Spleen (tissue), 11 donors: ENCODE measurements at regions not wholly inside any gene's neighbourhood (a gene's known extent, or its start where the extent isn't known, plus 50 kb on each side); places are given as distances from the start of the nearest gene placed in this dataset.
"Not testable (repeated sequence)": the region's sequence is repeated elsewhere in the genome, so short reads cannot be mapped to it uniquely, and the experiment has no call there.

Experiments
- DNase-seq: peaks from one replicate; pipeline ENCODE4 v3.0.0-alpha.2; 2020
- H3K27ac ChIP-seq, 8 donors: fragments of 200-600 bp; sonication (generic) in 7 of 8; 1 replicate in 4 of 8; 2 replicates in 4 of 8; pipeline versions ENCODE4 v1.5.0 to v1.8.0; 2016 to 2021; ENCODE audit warnings: inconsistent platforms in 4 of 8, mild to moderate bottlenecking in 4 of 8, moderate library complexity in 1 of 8
- H3K27me3 ChIP-seq, 7 donors: fragments of 200-600 bp; sonication (generic) in 6 of 7; replicated peaks in 1 of 7; 1 replicate in 4 of 7; 2 replicates in 3 of 7; pipeline versions ENCODE4 v1.5.0 to v1.8.0; 2016 to 2021; ENCODE audit warnings: inconsistent platforms in 3 of 7, mild to moderate bottlenecking in 1 of 7
- H3K36me3 ChIP-seq, 6 donors: fragments of 200-600 bp; sonication (generic) in 5 of 6; 1 replicate in 4 of 6; 2 replicates in 2 of 6; pipeline versions ENCODE4 v1.5.0 to v1.8.0; 2016 to 2021; ENCODE audit warnings: inconsistent platforms in 2 of 6
- H3K4me1 ChIP-seq, 6 donors: fragments of 200-600 bp; sonication (generic) in 5 of 6; 1 replicate in 3 of 6; 2 replicates in 3 of 6; pipeline versions ENCODE4 v1.5.0 to v1.8.0; 2016 to 2021; ENCODE audit warnings: inconsistent platforms in 3 of 6
- H3K4me3 ChIP-seq, 8 donors: fragments of 200-600 bp; sonication (generic) in 7 of 8; 1 replicate in 4 of 8; 2 replicates in 4 of 8; pipeline versions ENCODE4 v1.5.0 to v1.8.0; 2016 to 2021; ENCODE audit warnings: inconsistent platforms in 4 of 8, mild to moderate bottlenecking in 4 of 8, moderate library complexity in 2 of 8
- H3K9me3 ChIP-seq, 8 donors: fragments of 200-600 bp; sonication (generic) in 7 of 8; 1 replicate in 4 of 8; 2 replicates in 4 of 8; pipeline versions ENCODE4 v1.5.0 to v1.8.0; 2016 to 2021; ENCODE audit warnings: inconsistent platforms in 4 of 8
- CTCF ChIP-seq, 11 experiments: fragments of 200-600 bp in 7 of 11; fragments of 450-650 bp in 4 of 11; sonication (generic) in 4 of 11; IDR thresholded peaks in 8 of 11; conservative IDR thresholded peaks in 3 of 11; 1 replicate in 7 of 11; 2 replicates in 4 of 11; pipeline versions ENCODE4 v1.4.0 to v1.8.0; 2016 to 2021; ENCODE audit warnings: antibody characterized with exemption in 11 of 11, inconsistent platforms in 4 of 11, mild to moderate bottlenecking in 1 of 11
- POLR2A ChIP-seq, 3 donors: fragments of 450-650 bp; IDR thresholded peaks; one replicate each; pipeline ENCODE4 v1.5.1; 2017; ENCODE audit warnings: antibody characterized with exemption in 3 of 3, mild to moderate bottlenecking in 1 of 3
- POLR2AphosphoS5 ChIP-seq, 3 donors: sonication (generic); formaldehyde crosslinking; IDR thresholded peaks; one replicate each; pipeline ENCODE4 v1.5.1; 2017; ENCODE audit warnings: antibody characterized with exemption in 3 of 3
- WGBS, 5 donors: extraction: QIAGEN DNeasy Blood & Tissue Kit in 3 of 5; methylation state at CpG; one replicate each; pipeline versions ENCODE4 v1.1.5 to v1.1.7; 2013 to 2018; 5-methylcytosine and 5-hydroxymethylcytosine counted together
- intact Hi-C: fragments of 100-400 bp; cut with DNase I; formaldehyde crosslinking; loops from one replicate; pipeline ENCODE4 v1.15.0; 2023; ENCODE audit warnings: low total_unique reads
- donor health status: healthy with polysubstance abuse.
- donor health status: DM: no; HTN: no; CAD: no; lungs with moderate emphysema.
- donor health status: DM: no; HTN: no; CAD: no.
- donor health status: Bipolar disorder and iron deficiency.
- donor health status: healthy.
- donor health status: DM: no; HTN: no; CAD: no.
- donor health status: DM: yes; HTN: yes; CAD: no.

- no peaks in the 10 kb centered on the region for H3K27me3 ChIP-seq
- TF ChIP-seq POLR2A (IDR thresholded peaks at IDR 0.05) (no peak), POLR2AphosphoS5 (IDR thresholded peaks at IDR 0.05) (no peak), CTCF (IDR thresholded peaks at IDR 0.05 in 8 of 11, conservative IDR thresholded peaks at IDR 0.05 in 3 of 11) (no peak)
- H3K27ac ChIP-seq: no peak overlapping the region
- H3K4me1 ChIP-seq: peaks cover 0 to 6% (median 2%) of the 10 kb centered on the region in 6 donors
- WGBS, 5 donors: 70 to 90% (median 85%) methylated on average over 4 of the region's 4 CpGs
- no peaks in the 10 kb centered on the region for H3K9me3 ChIP-seq
- no peak for DNase-seq
- no peak overlapping the region for H3K4me3 ChIP-seq
- intact Hi-C loops: no loop called here
- H3K36me3 ChIP-seq: no peaks in the 10 kb centered on the region
Observed at GRCh38 chr10:29861811-29862505, 197.4 kb downstream of the JCAD start.

GRCh38 chr10:29861231-29861630, 198.2 kb downstream of the JCAD start:
- H3K27ac ChIP-seq, H3K4me1 ChIP-seq, H3K4me3 ChIP-seq, intact Hi-C loops, H3K9me3 ChIP-seq, H3K36me3 ChIP-seq, DNase-seq, H3K27me3 ChIP-seq: not testable (repeated sequence)
- WGBS, 5 donors: 92 to 98% (median 94%) methylated on average over 5 of the region's 5 CpGs

- no peak for TF ChIP-seq POLR2AphosphoS5 (IDR thresholded peaks at IDR 0.05)
- no peak for TF ChIP-seq POLR2A (IDR thresholded peaks at IDR 0.05)
- no peak for TF ChIP-seq CTCF (IDR thresholded peaks at IDR 0.05 in 8 of 11, conservative IDR thresholded peaks at IDR 0.05 in 3 of 11)
- Histone ChIP-seq H3K27ac (no peak overlapping the region), H3K27me3 (no peaks in the 10 kb centered on the region), H3K9me3 (no peaks in the 10 kb centered on the region), H3K4me1 (peaks cover 0 to 6% (median 2%) of the 10 kb centered on the region in 6 donors), H3K36me3 (no peaks in the 10 kb centered on the region), H3K4me3 (no peak overlapping the region)
- WGBS, 5 donors: 79 to 90% (median 82%) methylated on average over 9 of the region's 9 CpGs
- intact Hi-C loops: no loop called here
- DNase-seq: no peak
Observed at GRCh38 chr10:29860166-29860565, 199.2 kb downstream of the JCAD start.

- H3K27ac ChIP-seq: no peak overlapping the region
- intact Hi-C loops: no loop called here
- no peak for DNase-seq
- TF ChIP-seq POLR2AphosphoS5 (IDR thresholded peaks at IDR 0.05) (no peak), POLR2A (IDR thresholded peaks at IDR 0.05) (no peak), CTCF (IDR thresholded peaks at IDR 0.05 in 8 of 11, conservative IDR thresholded peaks at IDR 0.05 in 3 of 11) (no peak)
- H3K4me3 ChIP-seq: no peak overlapping the region
- no peaks in the 10 kb centered on the region for H3K27me3 ChIP-seq
- WGBS, 5 donors: 87 to 96% (median 88%) methylated on average over 6 of the region's 6 CpGs
- no peaks in the 10 kb centered on the region for H3K9me3 ChIP-seq
- peaks cover 0 to 6% (median 2%) of the 10 kb centered on the region in 6 donors for H3K4me1 ChIP-seq
- no peaks in the 10 kb centered on the region for H3K36me3 ChIP-seq
Observed at GRCh38 chr10:29859521-29860130, 199.8 kb downstream of the JCAD start.
